Liver (tissue), 8 donors: ENCODE measurements at regions not wholly inside any gene's neighbourhood (a gene's known extent, or its start where the extent isn't known, plus 50 kb on each side); places are given as distances from the start of the nearest gene placed in this dataset.

Experiments used
- DNase-seq: peaks from one replicate; pipeline ENCODE4 v3.0.0-alpha.2; 2017; ENCODE audit warnings: low spot score
- H3K27ac ChIP-seq, 2 donors: one replicate each; pipeline ENCODE4 v1.7.0; 2013; ENCODE audit warnings: inconsistent platforms in 2 of 2, low read length in 2 of 2, control low read depth in 1 of 2, low read depth in 1 of 2, mild to moderate bottlenecking in 1 of 2
- H3K27me3 ChIP-seq, 4 donors: one replicate each; pipeline versions ENCODE4 v1.6.1 to v1.7.0; 2013; ENCODE audit warnings: low read length in 3 of 4, inconsistent platforms in 1 of 4, mild to moderate bottlenecking in 1 of 4, moderate library complexity in 1 of 4; ENCODE audit not compliant: control insufficient read depth in 4 of 4, insufficient read depth in 4 of 4
- H3K36me3 ChIP-seq, 4 donors: one replicate each; pipeline versions ENCODE4 v1.6.1 to v1.7.0; 2013; ENCODE audit warnings: low read length in 3 of 4, mild to moderate bottlenecking in 3 of 4, low read depth in 1 of 4, moderate library complexity in 1 of 4; ENCODE audit not compliant: control insufficient read depth in 4 of 4, insufficient read depth in 3 of 4
- H3K4me1 ChIP-seq, 4 donors: one replicate each; pipeline versions ENCODE4 v1.6.1 to v1.7.0; 2013; ENCODE audit warnings: low read length in 3 of 4, mild to moderate bottlenecking in 3 of 4, moderate library complexity in 1 of 4; ENCODE audit not compliant: control insufficient read depth in 4 of 4, insufficient read depth in 4 of 4
- H3K4me3 ChIP-seq, 3 donors: one replicate each; pipeline versions ENCODE4 v1.6.1 to v1.7.0; 2013; ENCODE audit warnings: low read length in 3 of 3, control low read depth in 1 of 3, low read depth in 1 of 3, mild to moderate bottlenecking in 1 of 3
- H3K9ac ChIP-seq, 2 donors: one replicate each; pipeline ENCODE4 v1.7.0; 2013; ENCODE audit warnings: low read length in 2 of 2, mild to moderate bottlenecking in 2 of 2, moderate library complexity in 2 of 2, control low read depth in 1 of 2, low read depth in 1 of 2
- H3K9me3 ChIP-seq, 4 donors: one replicate each; pipeline versions ENCODE4 v1.6.1 to v1.7.0; 2013; ENCODE audit warnings: low read length in 3 of 4; ENCODE audit not compliant: control insufficient read depth in 4 of 4
- CTCF ChIP-seq: fragments of 150-350 bp; IDR thresholded peaks from 2 replicates; pipeline ENCODE4 v1.5.1; 2017; ENCODE audit warnings: improper control_type of control experiment, low read depth, low read length; ENCODE audit not compliant: missing input control
- EGR1 ChIP-seq, 2 donors: IDR thresholded peaks; 2 replicates each; pipeline ENCODE4 v1.6.1; 2016 to 2018; ENCODE audit warnings: antibody characterized with exemption in 2 of 2, low read depth in 2 of 2
- FOXA1 ChIP-seq: IDR thresholded peaks from 2 replicates; pipeline ENCODE4 v1.6.1; 2016; ENCODE audit warnings: antibody characterized with exemption
- FOXA2 ChIP-seq: IDR thresholded peaks from 2 replicates; pipeline ENCODE4 v1.6.1; 2016; ENCODE audit warnings: antibody characterized with exemption
- GABPA ChIP-seq, 2 donors: IDR thresholded peaks in 1 of 2; conservative IDR thresholded peaks in 1 of 2; 2 replicates each; pipeline ENCODE4 v1.6.1; 2016; ENCODE audit warnings: antibody characterized with exemption in 2 of 2, mild to moderate bottlenecking in 1 of 2, moderate library complexity in 1 of 2
- HNF4A ChIP-seq, 2 donors: conservative IDR thresholded peaks; 2 replicates each; pipeline ENCODE4 v1.6.1; 2016; ENCODE audit warnings: antibody characterized with exemption in 2 of 2, mild to moderate bottlenecking in 2 of 2
- HNF4G ChIP-seq: IDR thresholded peaks from 2 replicates; pipeline ENCODE4 v1.6.1; 2016; ENCODE audit warnings: antibody characterized with exemption
- JUND ChIP-seq, 2 donors: IDR thresholded peaks; 2 replicates each; pipeline ENCODE4 v1.6.1; 2016; ENCODE audit warnings: antibody characterized with exemption in 2 of 2
- MAX ChIP-seq: IDR thresholded peaks from 2 replicates; pipeline ENCODE4 v1.6.1; 2016; ENCODE audit warnings: antibody characterized with exemption
- NR2F2 ChIP-seq: IDR thresholded peaks from 2 replicates; pipeline ENCODE4 v1.6.1; 2016; ENCODE audit warnings: antibody characterized with exemption
- RAD21 ChIP-seq, 2 donors: IDR thresholded peaks; 2 replicates each; pipeline ENCODE4 v1.6.1; 2016; ENCODE audit warnings: antibody characterized with exemption in 2 of 2, mild to moderate bottlenecking in 2 of 2
- REST ChIP-seq: IDR thresholded peaks from 2 replicates; pipeline ENCODE4 v1.6.1; 2016; ENCODE audit warnings: antibody characterized with exemption, mild to moderate bottlenecking
- SP1 ChIP-seq: IDR thresholded peaks from 2 replicates; pipeline ENCODE4 v1.6.1; 2018; ENCODE audit warnings: antibody characterized with exemption, mild to moderate bottlenecking
- TAF1 ChIP-seq: conservative IDR thresholded peaks from 2 replicates; pipeline ENCODE4 v1.6.1; 2016; ENCODE audit warnings: antibody characterized with exemption, mild to moderate bottlenecking
- YY1 ChIP-seq: IDR thresholded peaks from 2 replicates; pipeline ENCODE4 v1.6.1; 2016; ENCODE audit warnings: antibody characterized with exemption, mild to moderate bottlenecking
- ZBTB33 ChIP-seq: IDR thresholded peaks from 2 replicates; pipeline ENCODE4 v1.6.1; 2016; ENCODE audit warnings: antibody characterized with exemption
- WGBS: extraction: QIAGEN DNeasy Blood & Tissue Kit; methylation state at CpG from one replicate; pipeline ENCODE4 v1.1.7; 2013; 5-methylcytosine and 5-hydroxymethylcytosine counted together
- donor health status: healthy.
- donor health status: healthy.
- donor health status: healthy.
- donor health status: healthy.
- donor health status: healthy.

- TF ChIP-seq ZBTB33 (no peak), GABPA (IDR thresholded peaks at IDR 0.05 in 1 of 2, conservative IDR thresholded peaks at IDR 0.05 in 1 of 2) (no peak), CTCF (no peak), HNF4G (no peak), REST (no peak), EGR1 (IDR thresholded peaks at IDR 0.05; ENCODE audit: low read depth in 2 of 2) (no peak), SP1 (no peak), MAX (no peak), NR2F2 (no peak), TAF1 (no peak)
- Histone ChIP-seq H3K9me3 (no peaks in the 10 kb centered on the region), H3K27me3 (peaks cover 0 to 5% (median 2%) of the 10 kb centered on the region in 4 donors), H3K36me3 (no peaks in the 10 kb centered on the region), H3K27ac (no peak overlapping the region), H3K4me1 (no peaks in the 10 kb centered on the region), H3K4me3 (no peak overlapping the region), H3K9ac (no peak overlapping the region)
- 65% methylated on average over 11 of the region's 11 CpGs for WGBS
- no peak for DNase-seq
These were observed 118.5 kb upstream of the SALL3 start for GRCh38 chr18:78861116-78861515.

- Histone ChIP-seq H3K4me1 (no peaks in the 10 kb centered on the region), H3K27me3 (peaks cover 0 to 5% (median 2%) of the 10 kb centered on the region in 4 donors), H3K27ac (no peak overlapping the region), H3K4me3 (no peak overlapping the region), H3K9me3 (no peaks in the 10 kb centered on the region), H3K9ac (no peak overlapping the region), H3K36me3 (no peaks in the 10 kb centered on the region)
- 57% methylated on average over 7 of the region's 7 CpGs for WGBS
- DNase-seq = no peak
- TF ChIP-seq CTCF = no peak
- TF ChIP-seq FOXA2 = no peak
- no peak for TF ChIP-seq NR2F2
- TF ChIP-seq SP1 = no peak
- TF ChIP-seq YY1 = no peak
- TF ChIP-seq TAF1 = no peak
- no peak for TF ChIP-seq MAX
- no peak for TF ChIP-seq HNF4A (conservative IDR thresholded peaks at IDR 0.05)
- no peak for TF ChIP-seq RAD21 (IDR thresholded peaks at IDR 0.05)
- no peak for TF ChIP-seq FOXA1
- no peak for TF ChIP-seq REST
- no peak for TF ChIP-seq JUND (IDR thresholded peaks at IDR 0.05)
- no peak for TF ChIP-seq GABPA (IDR thresholded peaks at IDR 0.05 in 1 of 2, conservative IDR thresholded peaks at IDR 0.05 in 1 of 2)
These were observed 117.9 kb upstream of the SALL3 start for GRCh38 chr18:78861706-78862105.
